Ectodermal cell (in vitro differentiated cells): ENCODE measurements at regions not wholly inside any gene's neighbourhood (a gene's known extent, or its start where the extent isn't known, plus 50 kb on each side); places are given as distances from the start of the nearest gene placed in this dataset.
"Not testable (repeated sequence)": the region's sequence is repeated elsewhere in the genome, so short reads cannot be mapped to it uniquely, and the experiment has no call there.

Source experiments
- H3K27ac ChIP-seq: 2 replicates; pipeline ENCODE4 v1.7.0; 2013; ENCODE audit warnings: mild to moderate bottlenecking, low read depth, low read length; ENCODE audit not compliant: insufficient read depth, poor library complexity, severe bottlenecking
- H3K27me3 ChIP-seq: 2 replicates; pipeline ENCODE4 v1.7.0; 2013; ENCODE audit warnings: mild to moderate bottlenecking, low read length; ENCODE audit not compliant: insufficient read depth, control insufficient read depth, poor library complexity, severe bottlenecking
- H3K36me3 ChIP-seq: one replicate; pipeline ENCODE4 v1.7.0; 2013; ENCODE audit warnings: low read length; ENCODE audit not compliant: control insufficient read depth, insufficient read depth
- H3K4me1 ChIP-seq: one replicate; pipeline ENCODE4 v1.7.0; 2013; ENCODE audit warnings: low read length; ENCODE audit not compliant: control insufficient read depth, insufficient read depth
- H3K4me3 ChIP-seq: 2 replicates; pipeline ENCODE4 v1.7.0; 2013; ENCODE audit warnings: low read depth, low read length, control low read depth; ENCODE audit not compliant: insufficient read depth
- H3K9me3 ChIP-seq: 2 replicates; pipeline ENCODE4 v1.7.0; 2013; ENCODE audit warnings: mild to moderate bottlenecking, low read length, moderate library complexity; ENCODE audit not compliant: control insufficient read depth
- WGBS, 2 experiments: methylation state at CpG; one replicate each; pipeline ENCODE4 v1.1.7; 2013; ENCODE audit warnings: missing lambda C conversion rate in 2 of 2; 5-methylcytosine and 5-hydroxymethylcytosine counted together

- Histone ChIP-seq H3K9me3 (no peaks in the 10 kb centered on the region), H3K4me1 (no peaks in the 10 kb centered on the region), H3K27ac (no peak overlapping the region), H3K4me3 (no peak overlapping the region), H3K36me3 (no peaks in the 10 kb centered on the region), H3K27me3 (no peaks in the 10 kb centered on the region)
- WGBS, 2 experiments: 87 to 91% methylated on average over 1 of the region's 1 CpG
These were observed 438.2 kb upstream of the FAR2 start for GRCh38 chr12:28710882-28711281.

DNA sequence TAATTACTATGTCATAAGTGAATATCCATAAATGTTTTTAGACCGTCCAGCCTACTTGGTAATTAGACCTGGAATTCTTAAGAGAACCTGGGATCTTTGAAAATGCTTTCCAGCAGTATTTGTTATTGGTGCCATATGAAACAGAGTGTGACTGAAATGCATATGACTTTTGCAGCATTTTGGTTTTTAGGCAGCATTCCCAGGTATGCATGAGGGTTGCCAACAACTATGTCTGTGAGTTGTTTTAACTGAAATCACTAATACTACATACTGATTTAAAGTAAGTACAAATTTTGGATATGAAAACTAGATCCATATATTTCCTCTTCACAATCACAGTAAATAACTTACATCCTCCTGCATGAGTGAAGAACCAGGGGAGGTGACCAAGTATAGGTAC, 437.7 kb upstream of the FAR2 start:
- Histone ChIP-seq H3K36me3 (no peaks in the 10 kb centered on the region), H3K9me3 (no peaks in the 10 kb centered on the region), H3K4me1 (no peaks in the 10 kb centered on the region), H3K4me3 (no peak overlapping the region), H3K27ac (no peak overlapping the region), H3K27me3 (no peaks in the 10 kb centered on the region)
- WGBS, 2 experiments: 95 to 100% methylated on average over 1 of the region's 1 CpG

DNA sequence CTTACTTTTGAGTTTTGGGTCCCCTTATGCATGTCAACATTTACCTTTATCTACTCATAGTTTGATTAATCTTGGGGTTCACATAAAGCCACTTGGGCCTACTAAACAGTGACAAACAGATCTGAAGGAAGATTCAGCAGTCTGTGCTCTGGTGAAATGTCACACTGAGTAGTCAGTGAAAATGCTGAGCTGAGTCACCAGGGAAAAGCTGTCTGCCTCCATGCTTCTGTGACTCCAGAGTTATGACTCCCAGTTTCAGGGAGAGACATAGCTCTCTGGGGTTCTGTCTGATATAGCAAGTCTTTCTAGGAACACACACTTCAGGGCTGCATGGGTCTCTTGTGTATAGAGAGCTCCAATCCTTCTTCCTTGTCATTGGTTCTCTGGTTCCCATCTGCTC, 406.3 kb upstream of the FAR2 start:
- H3K36me3 ChIP-seq: no peaks in the 10 kb centered on the region
- H3K27me3 ChIP-seq: no peaks in the 10 kb centered on the region
- no peaks in the 10 kb centered on the region for H3K9me3 ChIP-seq
- H3K4me3 ChIP-seq: no peak overlapping the region
- H3K4me1 ChIP-seq: no peaks in the 10 kb centered on the region
- H3K27ac ChIP-seq: no peak overlapping the region

DNA sequence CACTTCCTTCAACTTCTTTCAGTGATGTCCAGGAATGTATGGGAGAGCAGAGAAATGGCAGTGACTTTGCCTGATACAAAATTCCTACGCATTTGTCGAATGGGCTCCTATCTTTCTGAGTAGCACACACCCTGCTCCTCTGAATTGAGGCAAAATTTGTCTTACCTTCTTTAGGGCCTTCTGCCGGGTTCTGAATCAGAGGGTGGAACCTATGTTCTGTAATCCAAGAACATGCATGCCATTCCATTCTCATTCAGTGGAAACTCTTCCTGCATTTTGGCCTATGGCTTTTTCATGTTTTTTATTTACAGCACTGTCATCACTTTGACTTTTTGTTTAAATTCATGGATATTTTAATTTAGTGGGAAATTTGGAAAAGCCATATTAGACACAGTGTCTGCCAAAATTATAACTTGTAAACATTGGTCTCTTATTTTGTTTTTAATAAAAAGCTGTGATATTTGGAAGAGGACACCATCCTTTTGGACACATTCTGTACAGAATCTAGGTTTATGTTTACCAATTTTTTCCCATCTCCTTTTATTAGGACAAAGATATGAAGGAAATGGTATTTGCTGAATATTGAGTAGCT, 402.2 kb upstream of the FAR2 start:
- no peaks in the 10 kb centered on the region for H3K9me3 ChIP-seq
- no peaks in the 10 kb centered on the region for H3K36me3 ChIP-seq
- 93 to 96% methylated on average over 3 of the region's 3 CpGs for WGBS, 2 experiments
- no peaks in the 10 kb centered on the region for H3K4me1 ChIP-seq
- no peaks in the 10 kb centered on the region for H3K27me3 ChIP-seq
- no peak overlapping the region for H3K4me3 ChIP-seq
- no peak overlapping the region for H3K27ac ChIP-seq

GRCh38 chr12:28750946-28751685, 398.0 kb upstream of the FAR2 start:
- no peaks in the 10 kb centered on the region for H3K9me3 ChIP-seq
- H3K4me3 ChIP-seq: no peak overlapping the region
- 95 to 100% methylated on average over 1 of the region's 1 CpG for WGBS, 2 experiments
- H3K36me3 ChIP-seq: no peaks in the 10 kb centered on the region
- H3K27ac ChIP-seq: no peak overlapping the region
- no peaks in the 10 kb centered on the region for H3K4me1 ChIP-seq
- no peaks in the 10 kb centered on the region for H3K27me3 ChIP-seq

- H3K27ac ChIP-seq: no peak overlapping the region
- H3K27me3 ChIP-seq: no peaks in the 10 kb centered on the region
- no peaks in the 10 kb centered on the region for H3K9me3 ChIP-seq
- H3K4me1 ChIP-seq: no peaks in the 10 kb centered on the region
- WGBS, 2 experiments: 83 to 89% methylated on average over 1 of the region's 1 CpG
- H3K4me3 ChIP-seq: no peak overlapping the region
- H3K36me3 ChIP-seq: no peaks in the 10 kb centered on the region
These were observed 394.1 kb upstream of the FAR2 start for GRCh38 chr12:28755027-28755426.

DNA sequence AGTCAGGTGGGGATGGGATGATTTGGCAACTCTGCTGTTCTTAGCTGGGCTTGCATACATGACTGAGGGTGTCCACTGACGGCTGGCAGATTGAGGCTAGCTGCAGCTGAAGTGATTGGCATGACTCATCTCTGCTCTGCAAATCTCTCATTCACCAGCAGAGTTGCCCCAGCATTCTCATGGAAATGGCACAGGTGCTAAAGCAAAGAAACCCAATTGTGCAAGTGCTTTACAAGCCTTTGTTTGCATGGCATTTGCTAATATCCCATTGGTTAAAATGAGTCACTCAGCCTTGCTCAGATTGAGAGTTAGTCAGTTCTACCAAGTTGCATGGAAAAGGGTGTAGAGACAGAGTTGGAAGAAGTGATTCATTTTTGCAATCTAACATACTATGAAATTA, 389.7 kb upstream of the FAR2 start:
- Histone ChIP-seq H3K4me3 (no peak overlapping the region), H3K27me3 (no peaks in the 10 kb centered on the region), H3K4me1 (no peaks in the 10 kb centered on the region), H3K9me3 (no peaks in the 10 kb centered on the region), H3K27ac (no peak overlapping the region), H3K36me3 (no peaks in the 10 kb centered on the region)
- 39 to 41% methylated on average over 1 of the region's 1 CpG for WGBS, 2 experiments

DNA sequence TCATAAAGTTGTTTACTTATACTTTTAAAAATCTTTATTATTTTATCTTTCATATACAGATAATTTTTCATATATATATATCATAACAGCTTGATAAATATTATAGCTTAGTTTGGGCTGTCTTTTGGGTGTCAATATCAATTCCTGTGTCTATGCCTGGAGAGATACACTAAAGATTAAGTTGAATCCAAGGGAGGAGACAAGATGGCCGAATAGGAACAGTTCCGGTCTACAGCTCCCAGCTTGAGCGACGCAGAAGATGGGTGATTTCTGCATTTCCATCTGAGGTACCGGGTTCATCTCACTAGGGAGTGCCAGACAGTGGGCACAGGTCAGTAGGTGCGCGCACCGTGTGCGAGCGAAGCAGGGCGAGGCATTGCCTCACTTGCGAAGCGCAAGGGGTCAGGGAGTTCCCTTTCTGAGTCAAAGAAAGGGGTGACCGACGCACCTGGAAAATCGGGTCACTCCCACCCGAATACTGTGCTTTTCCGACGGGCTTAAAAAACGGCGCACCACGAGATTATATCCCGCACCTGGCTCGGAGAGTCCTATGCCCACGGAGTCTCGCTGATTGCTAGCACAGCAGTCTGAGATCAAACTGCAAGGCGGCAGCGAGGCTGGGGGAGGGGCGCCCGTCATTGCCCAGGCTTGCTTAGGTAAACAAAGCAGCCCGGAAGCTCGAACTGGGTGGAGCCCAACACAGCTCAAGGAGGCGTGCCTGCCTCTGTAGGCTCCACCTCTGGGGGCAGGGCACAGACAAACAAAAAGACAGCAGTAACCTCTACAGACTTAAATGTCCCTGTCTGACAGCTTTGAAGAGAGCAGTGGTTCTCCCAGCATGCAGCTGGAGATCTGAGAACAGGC, 388.8 kb upstream of the FAR2 start:
- WGBS, 2 experiments: 92 to 93% methylated on average over 32 to 33 of the region's 33 CpGs

GRCh38 chr12:28761897-28762296, 387.2 kb upstream of the FAR2 start:
- H3K27me3 ChIP-seq, H3K4me1 ChIP-seq, H3K9me3 ChIP-seq, H3K27ac ChIP-seq, H3K36me3 ChIP-seq, H3K4me3 ChIP-seq: not testable (repeated sequence)
- WGBS, 2 experiments: 92 to 93% methylated on average over 5 of the region's 5 CpGs

More for the DNA sequence above, 388.8 kb upstream of the FAR2 start:
- not testable (repeated sequence) for H3K9me3 ChIP-seq, H3K36me3 ChIP-seq, H3K4me1 ChIP-seq, H3K27me3 ChIP-seq, H3K27ac ChIP-seq, H3K4me3 ChIP-seq

DNA sequence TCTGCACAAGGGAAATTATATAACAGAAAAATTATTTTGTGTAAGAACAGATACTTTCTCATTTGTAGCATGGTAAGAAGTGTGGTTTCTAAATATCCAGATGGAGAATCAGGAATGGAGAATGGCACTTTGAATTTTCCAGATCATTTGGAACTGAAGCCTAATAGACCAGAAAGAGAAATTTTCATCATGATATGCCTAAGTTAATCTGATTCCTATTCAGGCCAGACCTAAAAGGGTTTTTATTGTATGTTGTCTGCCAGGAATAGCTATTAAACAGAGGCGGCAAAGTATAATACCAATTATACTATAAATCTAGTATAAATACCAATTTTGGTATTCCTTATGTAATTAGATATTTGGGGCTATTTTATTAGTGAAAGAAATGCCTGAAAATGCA, 382.7 kb upstream of the FAR2 start:
- Histone ChIP-seq H3K36me3 (no peaks in the 10 kb centered on the region), H3K27me3 (no peaks in the 10 kb centered on the region), H3K27ac (no peak overlapping the region), H3K9me3 (no peaks in the 10 kb centered on the region), H3K4me3 (no peak overlapping the region), H3K4me1 (no peaks in the 10 kb centered on the region)
- WGBS, 2 experiments: no CpG with 5 or more reads among the region's 1 CpG
